GM18505 (cell line): ENCODE measurements at regions not wholly inside any gene's neighbourhood (a gene's known extent, or its start where the extent isn't known, plus 50 kb on each side); places are given as distances from the start of the nearest gene placed in this dataset.

ENCODE experiments used
- ATAC-seq: cut with Tn5 transposase; IDR thresholded peaks from one replicate; pipeline ENCODE4 v1.9.1; 2021; ENCODE audit not compliant: unreplicated experiment
- POLR2A ChIP-seq: IDR thresholded peaks from 4 replicates; pipeline ENCODE4 v1.6.1; 2011; ENCODE audit warnings: borderline replicate concordance; ENCODE audit not compliant: insufficient read depth, insufficient read length; ENCODE audit errors: extremely low read depth

GRCh38 chr9:105854026-105854782 is 159.9 kb downstream of the TMEM38B start:
- no peak for TF ChIP-seq POLR2A
- no peak for ATAC-seq

GRCh38 chr9:105854783-105855724 is 160.7 kb downstream of the TMEM38B start:
- TF ChIP-seq POLR2A, result no peak
- ATAC-seq, result no peak

GRCh38 chr9:105855987-105856386 is 161.6 kb downstream of the TMEM38B start:
- no peak for ATAC-seq
- TF ChIP-seq POLR2A, result no peak

GRCh38 chr9:105858006-105858690 is 163.8 kb downstream of the TMEM38B start:
- no peak for TF ChIP-seq POLR2A
- no peak for ATAC-seq

GRCh38 chr9:105858877-105859276 is 164.5 kb downstream of the TMEM38B start:
- TF ChIP-seq POLR2A, result no peak
- ATAC-seq, result no peak

- TF ChIP-seq POLR2A, result no peak
- ATAC-seq, result no peak
Observed at GRCh38 chr9:105859428-105860091, 165.2 kb downstream of the TMEM38B start.

- TF ChIP-seq POLR2A, result no peak
- ATAC-seq, result no peak
Observed at GRCh38 chr9:105860516-105860915, 166.2 kb downstream of the TMEM38B start.

GRCh38 chr9:105861972-105862371 is 167.6 kb downstream of the TMEM38B start:
- no peak for TF ChIP-seq POLR2A
- ATAC-seq, result no peak

GRCh38 chr9:105864248-105864898 is 170.0 kb downstream of the TMEM38B start:
- ATAC-seq, result no peak
- TF ChIP-seq POLR2A, result no peak

GRCh38 chr9:105865285-105865684 is 170.9 kb downstream of the TMEM38B start:
- TF ChIP-seq POLR2A, result no peak
- no peak for ATAC-seq

- ATAC-seq, result no peak
- no peak for TF ChIP-seq POLR2A
Observed at GRCh38 chr9:105871540-105871939, 177.2 kb downstream of the TMEM38B start.

- no peak for TF ChIP-seq POLR2A
- ATAC-seq, result no peak
Observed at GRCh38 chr9:105873801-105874200, 179.5 kb downstream of the TMEM38B start.
